Calu3 (cell line): ENCODE measurements at regions not wholly inside any gene's neighbourhood (a gene's known extent, or its start where the extent isn't known, plus 50 kb on each side); places are given as distances from the start of the nearest gene placed in this dataset.

Experiments
- BruUV-seq: library from RNA; stranded (reverse); fragments of 400-500 nt; replicated peaks from 2 replicates; lab custom pipeline; 2021; lab: Mats Ljungman, UMichigan
- CTCF ChIA-PET: fragments of 300-600 bp; sonication (Branson Sonifier 250); formaldehyde crosslinking; loops from one replicate; lab custom pipeline; 2022; ENCODE audit warnings: antibody characterized with exemption; lab: Charles Lee
- DNase-seq: peaks from one replicate; pipeline ENCODE4 v3.0.0; 2022
- H3K27ac Mint-ChIP-seq: one replicate; pipeline ENCODE4 v1.8.0; 2022; ENCODE audit warnings: mixed read lengths; ENCODE audit not compliant: unreplicated experiment
- H3K27me3 Mint-ChIP-seq: one replicate; pipeline ENCODE4 v1.8.0; 2022; ENCODE audit warnings: mixed read lengths; ENCODE audit not compliant: unreplicated experiment
- H3K36me3 Mint-ChIP-seq: one replicate; pipeline ENCODE4 v1.8.0; 2022; ENCODE audit warnings: mild to moderate bottlenecking, moderate library complexity, mixed read lengths; ENCODE audit not compliant: insufficient read depth, unreplicated experiment
- H3K4me1 Mint-ChIP-seq: one replicate; pipeline ENCODE4 v1.8.0; 2022; ENCODE audit warnings: mild to moderate bottlenecking, low read depth, mixed read lengths; ENCODE audit not compliant: unreplicated experiment
- H3K4me3 Mint-ChIP-seq: one replicate; pipeline ENCODE4 v1.8.0; 2022; ENCODE audit warnings: mild to moderate bottlenecking, low read depth, moderate library complexity, mixed read lengths; ENCODE audit not compliant: unreplicated experiment
- H3K9me3 Mint-ChIP-seq: one replicate; pipeline ENCODE4 v1.8.0; 2022; ENCODE audit warnings: low read depth, mixed read lengths; ENCODE audit not compliant: unreplicated experiment
- CTCF ChIP-seq: fragments of 200-600 bp; IDR thresholded peaks from one replicate; pipeline ENCODE4 v1.8.0; 2022; ENCODE audit warnings: antibody characterized with exemption; ENCODE audit not compliant: unreplicated experiment
- intact Hi-C: fragments of 100-400 bp; cut with micrococcal nuclease; formaldehyde crosslinking; loops from one replicate; pipeline ENCODE4 v1.10.0; 2022; ENCODE audit not compliant: unreplicated experiment

DNA sequence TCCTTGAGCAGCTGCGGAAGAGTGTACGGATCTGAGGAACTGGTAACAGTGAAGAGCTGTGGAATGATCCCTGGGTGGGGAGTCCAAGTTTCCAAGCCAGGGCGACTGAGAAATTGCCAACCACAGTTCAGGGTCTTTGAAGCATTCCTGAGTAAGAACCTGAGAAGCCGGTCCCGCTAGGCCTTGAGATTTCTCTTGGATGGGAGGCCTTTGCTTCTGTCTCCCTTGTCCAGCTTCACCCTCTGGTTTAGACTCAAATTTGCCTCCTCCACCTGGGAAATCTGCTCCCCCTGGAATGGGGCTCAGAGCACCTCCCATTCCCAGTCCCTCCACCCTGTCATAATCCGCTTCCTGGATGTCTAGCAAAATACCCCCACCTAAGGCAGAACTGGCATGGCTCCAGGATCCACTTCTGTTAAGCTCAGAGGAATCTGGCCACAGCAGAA lies 127.7 kb upstream of the DLG1 start:
- Mint-ChIP-seq H3K36me3 (peaks cover 5% of the 10 kb centered on the region), H3K4me3 (no peak overlapping the region), H3K27me3 (peaks cover 26% of the 10 kb centered on the region), H3K27ac (no peak overlapping the region), H3K4me1 (peaks cover 19% of the 10 kb centered on the region), H3K9me3 (no peaks in the 10 kb centered on the region)
- BruUV-seq: no TSS peak
- intact Hi-C loops: no loop called here
- CTCF ChIA-PET: interaction anchor here (0.5 to 0.7 kb wide), 4 partner anchors 12 to 1110 kb away, joined by 3 to 6 read pairs (median 4); no protein-coding TSS in a partner anchor
- DNase-seq: no peak
- no peak for TF ChIP-seq CTCF

- H3K4me3 Mint-ChIP-seq: no peak overlapping the region
- peaks cover 21% of the 10 kb centered on the region for H3K27me3 Mint-ChIP-seq
- H3K27ac Mint-ChIP-seq: no peak overlapping the region
- peaks cover 5% of the 10 kb centered on the region for H3K36me3 Mint-ChIP-seq
- no peaks in the 10 kb centered on the region for H3K9me3 Mint-ChIP-seq
- intact Hi-C loops: no loop called here
- CTCF ChIA-PET: interaction anchor here (0.5 to 0.7 kb wide), 4 partner anchors 13 to 1109 kb away, joined by 3 to 6 read pairs (median 4); no protein-coding TSS in a partner anchor
- no peak for TF ChIP-seq CTCF
- DNase-seq: no peak
- no TSS peak for BruUV-seq
- H3K4me1 Mint-ChIP-seq: peaks cover 19% of the 10 kb centered on the region
These were observed 127.2 kb upstream of the DLG1 start for GRCh38 chr3:197425485-197426120.

GRCh38 chr3:197424674-197425484 lies 126.5 kb upstream of the DLG1 start:
- H3K4me1 Mint-ChIP-seq: peaks cover 19% of the 10 kb centered on the region
- no peak for TF ChIP-seq CTCF
- no peak for DNase-seq
- CTCF ChIA-PET: no interaction called here
- no peak overlapping the region for H3K4me3 Mint-ChIP-seq
- H3K36me3 Mint-ChIP-seq: peaks cover 5% of the 10 kb centered on the region
- H3K9me3 Mint-ChIP-seq: no peaks in the 10 kb centered on the region
- intact Hi-C loops: no loop called here
- no peak overlapping the region for H3K27ac Mint-ChIP-seq
- no TSS peak for BruUV-seq
- peaks cover 15% of the 10 kb centered on the region for H3K27me3 Mint-ChIP-seq

DNA sequence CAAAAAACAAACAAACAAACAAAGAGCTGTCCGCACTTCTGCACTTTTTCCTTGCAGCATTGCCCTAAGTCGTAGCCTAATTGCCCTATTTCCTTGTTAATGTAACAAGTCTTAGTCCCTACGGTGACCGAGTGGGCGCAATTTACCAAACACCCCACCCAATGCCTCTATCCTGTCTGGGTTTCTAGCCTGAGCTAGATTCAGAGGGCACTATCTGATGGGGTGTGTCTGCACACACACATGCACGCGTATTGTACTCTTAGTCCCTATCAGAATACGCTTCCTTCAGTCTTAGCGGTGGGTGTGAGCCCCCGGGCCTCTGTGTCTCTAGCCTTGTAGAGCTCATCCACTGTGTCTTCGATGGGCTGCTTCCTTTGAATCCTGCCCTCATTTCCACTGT lies 125.9 kb upstream of the DLG1 start:
- DNase-seq: no peak
- Mint-ChIP-seq H3K4me1 (peaks cover 19% of the 10 kb centered on the region), H3K27ac (no peak overlapping the region), H3K27me3 (peaks cover 15% of the 10 kb centered on the region), H3K9me3 (no peaks in the 10 kb centered on the region), H3K4me3 (no peak overlapping the region), H3K36me3 (peaks cover 5% of the 10 kb centered on the region)
- intact Hi-C loops: no loop called here
- no peak for TF ChIP-seq CTCF
- CTCF ChIA-PET: no interaction called here
- no TSS peak for BruUV-seq
